HEK293T (cell line): ENCODE measurements at regions not wholly inside any gene's neighbourhood (a gene's known extent, or its start where the extent isn't known, plus 50 kb on each side); places are given as distances from the start of the nearest gene placed in this dataset.

ENCODE experiments used
- CTCF ChIA-PET: fragments of 350-600 bp; formaldehyde crosslinking; extraction: SDS; loops from one replicate; lab custom pipeline; 2021; ENCODE audit warnings: antibody characterized with exemption, inconsistent platforms; lab: Yijun Ruan, JAX
- POLR2A ChIA-PET: fragments of 350-600 bp; formaldehyde crosslinking; extraction: SDS; loops from one replicate; lab custom pipeline; 2020; ENCODE audit warnings: antibody characterized with exemption, inconsistent platforms; lab: Yijun Ruan, JAX
- DNase-seq: peaks from one replicate; pipeline ENCODE4 v3.0.0; 2012; ENCODE audit warnings: mixed read lengths; ENCODE audit errors: extremely low spot score
- ARNT ChIP-seq: fragments of 450-650 bp; IDR thresholded peaks from 2 replicates; pipeline ENCODE4 v1.6.1; 2017; ENCODE audit warnings: mild to moderate bottlenecking
- BHLHE40 ChIP-seq: fragments of 450-650 bp; IDR thresholded peaks from 2 replicates; pipeline ENCODE4 v1.6.1; 2016; ENCODE audit warnings: mild to moderate bottlenecking, moderate library complexity, borderline replicate concordance
- CTBP1 ChIP-seq: fragments of 450-650 bp; IDR thresholded peaks from 2 replicates; pipeline ENCODE4 v1.6.1; 2016; ENCODE audit warnings: borderline replicate concordance
- ELF4 ChIP-seq: fragments of 450-650 bp; IDR thresholded peaks from 2 replicates; pipeline ENCODE4 v1.6.1; 2017; ENCODE audit warnings: antibody characterized with exemption
- FOXA1 ChIP-seq: fragments of 450-650 bp; IDR thresholded peaks from 2 replicates; pipeline ENCODE4 v1.6.1; 2016; ENCODE audit warnings: mild to moderate bottlenecking
- FOXK2 ChIP-seq: fragments of 450-650 bp; IDR thresholded peaks from 2 replicates; pipeline ENCODE4 v1.6.1; 2016; ENCODE audit warnings: mild to moderate bottlenecking
- FOXM1 ChIP-seq: fragments of 450-650 bp; IDR thresholded peaks from 2 replicates; pipeline ENCODE4 v1.6.1; 2017; ENCODE audit warnings: mild to moderate bottlenecking, borderline replicate concordance
- HDGF ChIP-seq: fragments of 450-650 bp; IDR thresholded peaks from 2 replicates; pipeline ENCODE4 v1.6.1; 2017; ENCODE audit warnings: antibody characterized with exemption, borderline replicate concordance
- L3MBTL2 ChIP-seq: fragments of 450-650 bp; conservative IDR thresholded peaks from 2 replicates; pipeline ENCODE4 v1.6.1; 2016; ENCODE audit warnings: mild to moderate bottlenecking
- LEF1 ChIP-seq: fragments of 450-650 bp; IDR thresholded peaks from 2 replicates; pipeline ENCODE4 v1.6.1; 2017; ENCODE audit warnings: mild to moderate bottlenecking, borderline replicate concordance
- NFRKB ChIP-seq: fragments of 450-650 bp; IDR thresholded peaks from 2 replicates; pipeline ENCODE4 v1.6.1; 2016; ENCODE audit warnings: mild to moderate bottlenecking, moderate library complexity
- PKNOX1 ChIP-seq: fragments of 450-650 bp; IDR thresholded peaks from 2 replicates; pipeline ENCODE4 v1.6.1; 2016
- SP1 ChIP-seq: fragments of 450-650 bp; IDR thresholded peaks from 2 replicates; pipeline ENCODE4 v1.6.1; 2017
- SUZ12 ChIP-seq: fragments of 450-650 bp; IDR thresholded peaks from 2 replicates; pipeline ENCODE4 v1.6.1; 2016; ENCODE audit warnings: mild to moderate bottlenecking
- TARDBP ChIP-seq: fragments of 450-650 bp; IDR thresholded peaks from 2 replicates; pipeline ENCODE4 v1.6.1; 2016
- ZNF384 ChIP-seq: fragments of 450-650 bp; IDR thresholded peaks from 2 replicates; pipeline ENCODE4 v1.6.1; 2016

- ChIA-PET POLR2A (no interaction called here), CTCF (no interaction called here)
- no peak for DNase-seq
- TF ChIP-seq FOXA1 = no peak
- TF ChIP-seq SP1 = no peak
- no peak for TF ChIP-seq BHLHE40
- TF ChIP-seq LEF1 = no peak
- no peak for TF ChIP-seq TARDBP
- TF ChIP-seq CTBP1 = no peak
- TF ChIP-seq PKNOX1 = no peak
- TF ChIP-seq ZNF384 = no peak
- no peak for TF ChIP-seq HDGF
- TF ChIP-seq ELF4 = no peak
- no peak for TF ChIP-seq FOXK2
- TF ChIP-seq NFRKB = no peak
These were observed 621.2 kb downstream of the REEP3 start for GRCh38 chr10:64142395-64142794.

GRCh38 chr10:64148607-64149006 is 627.4 kb downstream of the REEP3 start:
- TF ChIP-seq FOXA1 = no peak
- no peak for TF ChIP-seq TARDBP
- no peak for TF ChIP-seq HDGF
- TF ChIP-seq ARNT = no peak
- no peak for TF ChIP-seq CTBP1
- TF ChIP-seq NFRKB = no peak
- no peak for TF ChIP-seq PKNOX1
- ChIA-PET CTCF (no interaction called here), POLR2A (no interaction called here)
- no peak for DNase-seq

GRCh38 chr10:64156166-64156565 is 635.0 kb downstream of the REEP3 start:
- no peak for TF ChIP-seq FOXM1
- TF ChIP-seq TARDBP = no peak
- TF ChIP-seq L3MBTL2 = no peak
- no peak for TF ChIP-seq SUZ12
- no peak for TF ChIP-seq NFRKB
- no peak for TF ChIP-seq HDGF
- no peak for TF ChIP-seq CTBP1
- no peak for TF ChIP-seq FOXA1
- no peak for TF ChIP-seq ARNT
- no peak for TF ChIP-seq ZNF384
- no peak for TF ChIP-seq FOXK2
- TF ChIP-seq SP1 = no peak
- TF ChIP-seq PKNOX1 = no peak
- no peak for TF ChIP-seq LEF1
- TF ChIP-seq ELF4 = no peak
- no peak for TF ChIP-seq BHLHE40
- DNase-seq = no peak
- POLR2A ChIA-PET = no interaction called here
- CTCF ChIA-PET = no interaction called here

GRCh38 chr10:64158551-64158950 is 637.4 kb downstream of the REEP3 start:
- no peak for DNase-seq
- ChIA-PET CTCF (no interaction called here), POLR2A (no interaction called here)
- TF ChIP-seq L3MBTL2 = no peak
- TF ChIP-seq LEF1 = no peak
- TF ChIP-seq ZNF384 = no peak
- no peak for TF ChIP-seq FOXK2
- no peak for TF ChIP-seq HDGF
- no peak for TF ChIP-seq CTBP1
- TF ChIP-seq PKNOX1 = no peak
- TF ChIP-seq TARDBP = no peak
- TF ChIP-seq SUZ12 = no peak
- TF ChIP-seq BHLHE40 = no peak
- no peak for TF ChIP-seq FOXM1
- TF ChIP-seq FOXA1 = no peak

GRCh38 chr10:64159910-64160872 is 639.0 kb downstream of the REEP3 start:
- POLR2A ChIA-PET = no interaction called here
- CTCF ChIA-PET = no interaction called here
- no peak for TF ChIP-seq L3MBTL2
- TF ChIP-seq TARDBP = no peak
- TF ChIP-seq FOXA1 = no peak
- no peak for TF ChIP-seq ZNF384
- no peak for TF ChIP-seq HDGF
- TF ChIP-seq CTBP1 = no peak
- TF ChIP-seq NFRKB = no peak
- no peak for TF ChIP-seq LEF1
- TF ChIP-seq FOXM1 = no peak
- no peak for TF ChIP-seq SUZ12
- TF ChIP-seq ARNT = no peak
- TF ChIP-seq PKNOX1 = no peak
- TF ChIP-seq SP1 = no peak
- no peak for TF ChIP-seq BHLHE40
- TF ChIP-seq ELF4 = no peak
- no peak for DNase-seq
